ENCODE measurements at regions not wholly inside any gene's neighbourhood (a gene's known extent, or its start where the extent isn't known, plus 50 kb on each side); places are given as distances from the start of the nearest gene placed in this dataset.
A peak's percentile ranks its signal among the peaks of the same experiment; 100 is the strongest.
"Not testable (repeated sequence)": the region's sequence is repeated elsewhere in the genome, so short reads cannot be mapped to it uniquely, and the experiment has no call there.

DNA sequence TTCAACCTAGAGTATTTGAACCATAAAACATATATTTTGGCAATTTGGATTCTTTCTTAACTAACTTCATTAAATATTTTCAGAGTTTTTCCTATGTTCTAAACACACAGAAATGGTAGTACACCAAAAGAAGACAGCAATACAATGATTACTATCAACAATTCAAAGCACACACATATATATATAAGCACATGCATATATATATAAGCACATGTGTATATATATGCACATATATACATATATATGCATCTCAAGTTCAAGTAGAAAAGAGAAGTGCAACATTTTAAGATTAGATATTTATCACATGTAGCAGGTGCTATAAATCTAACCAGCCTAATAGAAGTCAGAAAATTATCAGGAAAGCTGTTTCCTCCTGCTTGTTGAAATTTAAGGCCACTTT is 320.9 kb upstream of the FSIP2 start:
- H3K36me3 Mint-ChIP-seq (ENCODE audit: low read depth): no peaks in the 10 kb centered on the region
- H3K9me3 Mint-ChIP-seq: peaks cover 4% of the 10 kb centered on the region
- H3K27me3 Mint-ChIP-seq (ENCODE audit: low read depth): no peaks in the 10 kb centered on the region
- H3K4me1 Mint-ChIP-seq (ENCODE audit: low read depth): no peaks in the 10 kb centered on the region
- no peak overlapping the region for H3K27ac Mint-ChIP-seq
- no peak overlapping the region for H3K4me3 Mint-ChIP-seq

DNA sequence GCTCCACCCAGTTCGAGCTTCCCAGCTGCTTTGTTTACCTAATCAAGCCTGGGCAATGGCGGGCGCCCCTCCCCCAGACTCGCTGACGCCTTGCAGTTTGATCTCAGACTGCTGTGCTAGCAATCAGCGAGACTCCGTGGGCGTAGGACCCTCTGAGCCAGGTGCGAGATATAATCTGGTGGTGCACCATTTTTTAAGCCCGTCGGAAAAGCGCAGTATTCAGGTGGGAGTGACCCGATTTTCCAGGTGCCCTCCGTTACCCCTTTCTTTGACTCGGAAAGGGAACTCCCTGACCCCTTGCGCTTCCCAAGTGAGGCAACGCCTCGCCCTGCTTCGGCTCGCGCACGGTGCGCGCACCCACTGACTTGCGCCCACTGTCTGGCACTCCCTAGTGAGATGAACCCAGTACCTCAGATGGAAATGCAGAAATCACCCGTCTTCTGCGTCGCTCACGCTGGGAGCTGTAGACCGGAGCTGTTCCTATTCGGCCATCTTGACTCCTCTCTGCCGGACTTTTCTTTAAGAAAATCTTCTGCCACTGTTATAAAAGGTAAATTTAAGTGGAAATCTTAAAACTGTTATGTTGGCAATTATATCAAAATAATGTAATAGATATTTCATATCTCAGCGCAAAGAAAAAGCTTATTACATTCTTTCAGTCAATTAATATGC is 313.5 kb upstream of the FSIP2 start:
- H3K27me3 Mint-ChIP-seq (ENCODE audit: low read depth); H3K36me3 Mint-ChIP-seq (ENCODE audit: low read depth); H3K27ac Mint-ChIP-seq; H3K9me3 Mint-ChIP-seq; H3K4me1 Mint-ChIP-seq (ENCODE audit: low read depth): not testable (repeated sequence)
- peak overlapping the region; percentile 34 for H3K4me3 Mint-ChIP-seq

DNA sequence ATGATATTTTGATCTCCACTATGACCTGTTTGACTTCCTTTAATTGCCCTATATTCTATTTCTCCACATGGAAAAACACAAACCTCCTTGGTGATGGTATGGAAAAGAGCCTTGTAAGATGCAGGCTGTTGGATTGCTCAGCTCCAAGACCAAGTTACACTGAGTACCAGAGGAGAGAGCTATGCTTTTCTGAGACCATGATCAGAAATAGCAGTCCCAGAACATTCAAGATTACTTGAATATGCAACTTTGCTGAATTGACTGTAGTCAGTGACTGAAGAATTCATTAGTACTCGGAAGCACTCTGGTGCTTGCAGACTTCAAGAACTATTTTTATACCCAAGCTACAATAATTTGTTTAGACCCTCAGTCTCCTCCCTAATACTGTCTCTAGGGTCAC is 310.6 kb upstream of the FSIP2 start:
- Mint-ChIP-seq H3K27me3 (ENCODE audit: low read depth) (no peaks in the 10 kb centered on the region), H3K4me1 (ENCODE audit: low read depth) (no peaks in the 10 kb centered on the region), H3K36me3 (ENCODE audit: low read depth) (no peaks in the 10 kb centered on the region), H3K9me3 (no peaks in the 10 kb centered on the region), H3K27ac (no peak overlapping the region), H3K4me3 (no peak overlapping the region)

DNA sequence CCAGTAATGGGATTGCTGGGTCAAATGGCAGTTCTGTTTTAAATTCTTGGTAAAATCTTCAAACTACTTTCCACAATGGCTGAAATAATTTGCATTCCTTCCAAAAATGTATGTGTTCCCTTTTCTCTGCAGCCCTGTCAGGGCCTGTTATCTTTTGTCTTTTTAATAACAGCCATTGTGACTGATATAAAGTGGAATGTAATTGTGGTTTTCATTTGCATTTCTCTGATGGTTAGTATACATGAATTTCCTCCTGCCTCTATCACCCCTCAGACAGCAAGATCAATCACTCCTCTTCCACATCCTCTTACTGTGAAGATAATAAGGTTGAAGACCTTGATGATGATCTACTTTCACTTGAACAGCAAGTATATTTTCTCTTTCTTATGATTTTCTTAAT is 304.8 kb upstream of the FSIP2 start:
- Mint-ChIP-seq H3K27ac (no peak overlapping the region), H3K27me3 (ENCODE audit: low read depth) (no peaks in the 10 kb centered on the region), H3K9me3 (peaks cover 4% of the 10 kb centered on the region), H3K4me3 (no peak overlapping the region), H3K36me3 (ENCODE audit: low read depth) (no peaks in the 10 kb centered on the region), H3K4me1 (ENCODE audit: low read depth) (no peaks in the 10 kb centered on the region)

DNA sequence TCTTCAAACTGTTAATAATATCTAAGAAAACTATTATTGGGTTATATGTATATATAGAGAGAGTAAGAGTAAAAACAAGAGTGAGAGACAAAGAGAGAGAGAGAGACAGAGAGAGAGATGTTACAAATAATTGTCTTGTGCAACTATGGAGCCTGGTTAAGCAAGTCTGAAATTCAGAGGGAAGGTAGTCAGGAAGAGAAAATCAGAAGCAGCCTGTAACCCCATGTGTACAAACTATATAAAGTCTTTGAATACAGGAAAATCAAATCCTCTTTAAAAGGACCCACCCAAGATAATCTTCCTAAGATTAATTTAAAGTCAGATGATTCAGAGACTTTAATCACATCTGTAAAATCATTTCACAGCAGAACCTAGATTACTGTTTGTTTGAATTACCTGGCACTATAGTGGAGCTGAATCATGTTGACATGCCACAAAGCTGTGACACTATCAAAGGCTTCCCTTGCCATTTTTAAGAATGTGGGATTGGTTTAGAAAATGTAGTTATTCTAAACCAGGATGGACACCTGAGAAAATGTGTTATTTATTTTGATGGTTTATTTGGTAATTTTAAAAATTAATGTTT is 301.7 kb upstream of the FSIP2 start:
- no peaks in the 10 kb centered on the region for H3K36me3 Mint-ChIP-seq (ENCODE audit: low read depth)
- H3K4me1 Mint-ChIP-seq (ENCODE audit: low read depth): no peaks in the 10 kb centered on the region
- H3K9me3 Mint-ChIP-seq: peaks cover 4% of the 10 kb centered on the region
- H3K4me3 Mint-ChIP-seq: no peak overlapping the region
- H3K27ac Mint-ChIP-seq: no peak overlapping the region
- no peaks in the 10 kb centered on the region for H3K27me3 Mint-ChIP-seq (ENCODE audit: low read depth)

DNA sequence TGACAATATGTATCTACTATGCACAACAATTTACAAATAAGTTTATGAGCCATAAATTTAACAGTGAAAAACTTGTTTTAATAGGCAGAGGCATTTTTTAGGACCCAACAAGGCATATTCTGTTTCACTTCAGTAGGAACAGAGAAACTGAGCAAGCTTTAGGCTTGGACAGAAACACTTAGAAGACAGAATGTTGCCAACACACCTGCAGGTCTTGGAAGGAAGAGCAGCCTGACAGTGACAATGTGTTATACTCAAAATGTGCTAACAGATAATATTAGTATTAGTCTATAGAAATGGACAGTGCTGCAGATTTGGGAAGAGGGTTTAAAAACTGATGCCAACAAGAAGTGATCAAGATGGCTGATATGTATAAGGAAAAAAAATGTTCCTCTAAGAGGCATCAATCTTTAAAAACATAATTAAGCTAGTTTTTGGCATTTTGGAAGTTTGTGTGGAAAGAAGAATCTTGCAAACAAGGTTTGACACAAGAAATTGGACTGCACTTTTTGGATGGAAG is 297.1 kb upstream of the FSIP2 start:
- H3K27ac Mint-ChIP-seq: no peak overlapping the region
- H3K4me3 Mint-ChIP-seq: no peak overlapping the region
- H3K27me3 Mint-ChIP-seq (ENCODE audit: low read depth): no peaks in the 10 kb centered on the region
- H3K9me3 Mint-ChIP-seq: no peaks in the 10 kb centered on the region
- H3K36me3 Mint-ChIP-seq (ENCODE audit: low read depth): no peaks in the 10 kb centered on the region
- no peaks in the 10 kb centered on the region for H3K4me1 Mint-ChIP-seq (ENCODE audit: low read depth)

DNA sequence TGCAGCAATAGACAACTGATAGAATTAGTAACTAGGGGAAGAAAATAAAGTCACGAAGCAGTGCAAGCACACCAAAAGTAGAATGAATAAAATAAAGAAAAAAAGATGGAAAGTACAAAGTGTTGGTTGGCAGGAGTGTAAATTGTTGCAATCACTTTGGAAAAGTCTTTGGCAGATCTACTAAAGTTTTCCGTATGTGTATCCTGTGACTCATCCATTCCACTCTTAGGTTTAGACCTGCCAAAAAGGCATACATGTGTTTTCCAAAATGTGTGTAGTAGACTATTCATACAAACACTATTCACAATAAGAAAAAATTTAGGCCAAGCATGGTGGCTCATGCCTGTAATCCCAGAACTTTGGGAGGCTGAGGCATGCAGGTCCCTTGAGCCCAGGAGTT is 282.1 kb upstream of the FSIP2 start:
- H3K4me1 Mint-ChIP-seq (ENCODE audit: low read depth): no peaks in the 10 kb centered on the region
- H3K4me3 Mint-ChIP-seq: no peak overlapping the region
- H3K36me3 Mint-ChIP-seq (ENCODE audit: low read depth): no peaks in the 10 kb centered on the region
- no peaks in the 10 kb centered on the region for H3K27me3 Mint-ChIP-seq (ENCODE audit: low read depth)
- H3K27ac Mint-ChIP-seq: no peak overlapping the region
- peaks cover 7% of the 10 kb centered on the region for H3K9me3 Mint-ChIP-seq

DNA sequence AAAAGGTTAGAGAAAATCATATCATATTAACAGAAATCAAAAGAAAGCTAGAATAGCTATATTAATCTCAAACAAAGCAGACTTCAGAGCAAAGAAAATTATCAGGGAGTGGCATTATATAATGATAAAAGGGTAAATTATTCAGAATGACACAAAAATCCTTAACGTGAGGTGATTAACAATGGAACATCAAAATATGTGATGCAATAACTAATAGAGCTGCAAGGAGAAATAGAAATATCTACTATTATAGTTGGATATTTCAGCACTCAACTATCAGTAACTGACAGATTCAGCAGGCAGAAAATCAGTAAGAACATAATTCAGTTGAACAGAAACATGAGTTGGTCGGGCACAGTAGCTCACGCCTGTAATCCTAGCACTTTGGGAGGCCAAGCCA is 275.1 kb upstream of the FSIP2 start:
- Mint-ChIP-seq H3K4me3 (no peak overlapping the region), H3K4me1 (ENCODE audit: low read depth) (no peaks in the 10 kb centered on the region)

DNA sequence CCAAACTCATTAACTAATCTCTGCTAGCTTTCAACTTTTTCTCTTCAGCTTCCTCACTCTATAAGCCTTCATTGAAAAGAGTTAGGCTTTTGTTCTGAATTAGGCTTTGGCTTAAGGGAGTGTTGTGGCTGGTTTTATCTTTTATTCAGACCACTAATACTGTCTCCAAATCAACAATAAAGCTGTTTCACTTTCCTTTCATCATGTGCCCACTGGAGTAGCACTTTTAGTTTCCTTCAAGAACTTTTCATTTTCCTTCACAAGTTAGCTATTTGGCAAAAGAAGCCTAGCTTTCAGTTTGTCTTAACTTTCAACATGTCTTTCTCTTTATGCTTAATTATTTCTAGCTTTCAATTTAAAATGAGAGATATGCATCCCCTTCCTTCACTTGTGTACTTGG is 271.7 kb upstream of the FSIP2 start:
- no peaks in the 10 kb centered on the region for H3K9me3 Mint-ChIP-seq
- H3K27ac Mint-ChIP-seq: no peak overlapping the region
- H3K36me3 Mint-ChIP-seq (ENCODE audit: low read depth): no peaks in the 10 kb centered on the region
- H3K4me3 Mint-ChIP-seq: no peak overlapping the region
- H3K27me3 Mint-ChIP-seq (ENCODE audit: low read depth): no peaks in the 10 kb centered on the region
- H3K4me1 Mint-ChIP-seq (ENCODE audit: low read depth): no peaks in the 10 kb centered on the region

More for the DNA sequence above, 275.1 kb upstream of the FSIP2 start:
- no peaks in the 10 kb centered on the region for H3K36me3 Mint-ChIP-seq (ENCODE audit: low read depth)
- H3K9me3 Mint-ChIP-seq: no peaks in the 10 kb centered on the region
- H3K27ac Mint-ChIP-seq: no peak overlapping the region
- no peaks in the 10 kb centered on the region for H3K27me3 Mint-ChIP-seq (ENCODE audit: low read depth)

DNA sequence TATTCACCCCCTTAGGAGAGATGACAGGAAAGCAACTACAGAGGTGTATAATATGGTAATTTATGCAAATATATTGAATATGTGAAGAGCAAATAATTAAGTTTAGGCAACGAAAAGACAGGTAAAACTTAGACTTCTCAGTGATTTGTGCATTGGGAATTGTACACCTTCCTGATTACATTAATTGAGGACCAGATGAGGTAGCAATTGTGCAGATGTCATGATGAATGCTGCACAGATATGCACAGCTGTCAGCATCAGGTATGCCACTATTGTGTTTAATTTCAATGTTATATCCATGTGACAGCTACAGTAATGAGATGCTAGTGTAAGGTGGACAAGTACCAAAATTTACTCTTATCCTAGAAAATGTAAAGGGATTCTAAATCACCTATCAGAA is 267.2 kb upstream of the FSIP2 start:
- no peak overlapping the region for H3K4me3 Mint-ChIP-seq
- H3K4me1 Mint-ChIP-seq (ENCODE audit: low read depth): no peaks in the 10 kb centered on the region
- H3K36me3 Mint-ChIP-seq (ENCODE audit: low read depth): no peaks in the 10 kb centered on the region
- no peaks in the 10 kb centered on the region for H3K9me3 Mint-ChIP-seq
- no peaks in the 10 kb centered on the region for H3K27me3 Mint-ChIP-seq (ENCODE audit: low read depth)
- no peak overlapping the region for H3K27ac Mint-ChIP-seq

DNA sequence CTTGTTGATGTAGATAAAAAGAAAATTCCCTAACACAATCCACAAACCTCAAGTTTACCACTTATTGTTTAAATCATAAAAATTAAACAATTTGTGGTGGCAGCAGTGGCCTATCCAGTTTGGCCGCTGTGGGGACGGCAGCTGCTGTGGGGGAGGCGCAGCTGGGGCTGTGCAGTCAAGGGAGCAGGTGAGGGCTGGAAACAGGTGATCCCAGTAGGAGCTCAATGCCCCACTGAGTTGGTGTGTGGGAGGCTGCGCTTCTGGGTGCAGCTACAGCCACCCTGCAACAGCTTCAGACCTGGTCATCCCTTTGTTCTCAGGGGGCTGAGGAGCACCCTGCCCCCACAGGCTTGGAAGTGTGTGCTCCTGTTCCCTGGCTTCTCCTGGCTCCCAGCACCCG is 266.0 kb upstream of the FSIP2 start:
- Mint-ChIP-seq H3K27ac (no peak overlapping the region), H3K4me1 (ENCODE audit: low read depth) (no peaks in the 10 kb centered on the region)

DNA sequence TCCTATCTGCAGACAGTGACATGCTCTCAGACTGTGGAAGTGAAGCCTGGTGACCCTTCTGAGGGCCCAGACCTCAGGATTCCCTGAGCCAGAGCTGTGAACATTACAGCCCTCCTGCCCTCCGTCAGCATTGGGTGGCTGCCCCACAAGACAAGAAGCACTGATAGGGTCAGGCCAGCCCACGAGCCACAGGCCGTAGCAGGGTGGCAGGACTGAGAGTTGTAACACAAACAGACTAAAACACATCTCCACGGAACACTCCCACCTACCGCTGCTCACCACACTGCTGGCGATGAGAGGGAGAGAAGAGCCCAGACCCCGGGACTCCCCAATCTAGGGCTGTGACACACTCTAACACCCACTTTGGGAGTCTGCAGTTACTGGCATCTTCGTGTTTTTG is 264.8 kb upstream of the FSIP2 start:
- H3K4me1 Mint-ChIP-seq (ENCODE audit: low read depth): no peaks in the 10 kb centered on the region
- no peak overlapping the region for H3K27ac Mint-ChIP-seq
- H3K4me3 Mint-ChIP-seq: no peak overlapping the region
- H3K27me3 Mint-ChIP-seq (ENCODE audit: low read depth): no peaks in the 10 kb centered on the region
- H3K9me3 Mint-ChIP-seq: no peaks in the 10 kb centered on the region
- no peaks in the 10 kb centered on the region for H3K36me3 Mint-ChIP-seq (ENCODE audit: low read depth)

More for the DNA sequence above, 266.0 kb upstream of the FSIP2 start:
- no peak overlapping the region for H3K4me3 Mint-ChIP-seq
- H3K9me3 Mint-ChIP-seq: no peaks in the 10 kb centered on the region
- no peaks in the 10 kb centered on the region for H3K27me3 Mint-ChIP-seq (ENCODE audit: low read depth)
- H3K36me3 Mint-ChIP-seq (ENCODE audit: low read depth): no peaks in the 10 kb centered on the region

DNA sequence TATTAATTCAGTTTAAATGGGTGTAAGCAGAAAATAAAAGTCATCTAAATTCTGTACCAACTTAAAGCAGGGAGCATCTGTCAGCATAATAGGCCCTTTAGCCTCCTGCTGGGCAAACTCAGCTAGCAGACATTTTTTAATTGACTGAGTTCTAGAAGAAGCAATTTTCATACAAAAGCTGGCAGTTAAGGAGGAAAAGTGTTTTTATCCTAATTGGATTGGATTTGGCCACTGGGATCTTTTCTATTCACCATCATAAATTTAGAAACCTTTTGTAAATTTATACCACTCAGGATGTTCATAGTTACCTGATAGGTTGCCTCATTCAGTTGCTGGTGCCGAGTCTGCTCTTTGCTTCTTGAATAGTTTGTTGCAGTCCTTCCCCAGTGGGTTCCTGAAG is 262.7 kb upstream of the FSIP2 start:
- H3K4me1 Mint-ChIP-seq (ENCODE audit: low read depth): no peaks in the 10 kb centered on the region
- H3K27me3 Mint-ChIP-seq (ENCODE audit: low read depth): no peaks in the 10 kb centered on the region
- no peaks in the 10 kb centered on the region for H3K36me3 Mint-ChIP-seq (ENCODE audit: low read depth)
- H3K9me3 Mint-ChIP-seq: no peaks in the 10 kb centered on the region
- H3K4me3 Mint-ChIP-seq: no peak overlapping the region
- H3K27ac Mint-ChIP-seq: no peak overlapping the region

DNA sequence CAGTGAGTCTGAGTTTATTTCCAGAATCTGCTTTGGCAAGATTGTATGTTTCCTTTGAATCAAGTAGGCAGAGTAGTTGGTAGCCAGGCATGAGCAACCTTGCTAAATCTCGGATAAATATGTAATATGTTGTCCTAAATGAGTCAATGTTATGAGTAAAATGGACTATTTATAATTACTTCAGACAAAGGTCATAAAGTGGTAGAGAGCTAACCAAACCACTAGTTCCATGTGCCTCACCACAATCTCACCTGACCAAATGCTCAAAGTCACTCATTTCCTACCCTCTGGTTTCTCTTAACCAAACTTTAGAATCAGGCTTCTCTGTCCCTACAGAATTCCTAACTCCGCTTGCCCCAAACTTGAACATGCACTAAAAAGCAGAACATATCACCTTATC is 261.2 kb upstream of the FSIP2 start:
- no peak overlapping the region for H3K27ac Mint-ChIP-seq
- no peak overlapping the region for H3K4me3 Mint-ChIP-seq
- no peaks in the 10 kb centered on the region for H3K4me1 Mint-ChIP-seq (ENCODE audit: low read depth)

DNA sequence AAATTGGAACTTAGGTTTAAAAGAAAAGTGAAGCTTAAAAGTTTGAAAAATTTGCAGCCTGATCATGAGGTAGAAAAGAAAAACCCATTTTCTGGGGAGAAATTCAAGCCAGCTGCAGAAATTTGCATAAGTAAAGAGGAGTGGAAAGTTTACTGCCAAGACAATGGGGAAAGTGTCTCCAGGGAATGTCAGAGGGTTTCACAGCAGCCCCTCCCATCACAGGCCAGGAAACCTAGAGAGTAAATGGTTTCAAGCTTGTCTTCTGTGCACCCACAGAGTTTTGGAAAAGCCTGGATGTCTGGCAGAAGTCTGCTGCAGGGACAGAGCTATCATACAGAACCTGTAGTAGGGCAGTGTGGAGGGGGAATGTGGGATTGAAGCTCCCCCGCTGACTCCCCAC is 254.0 kb upstream of the FSIP2 start:
- H3K27ac Mint-ChIP-seq: no peak overlapping the region
- H3K9me3 Mint-ChIP-seq: no peaks in the 10 kb centered on the region
- H3K4me3 Mint-ChIP-seq: no peak overlapping the region
- no peaks in the 10 kb centered on the region for H3K4me1 Mint-ChIP-seq (ENCODE audit: low read depth)
- no peaks in the 10 kb centered on the region for H3K27me3 Mint-ChIP-seq (ENCODE audit: low read depth)
- no peaks in the 10 kb centered on the region for H3K36me3 Mint-ChIP-seq (ENCODE audit: low read depth)

More for the DNA sequence above, 261.2 kb upstream of the FSIP2 start:
- Mint-ChIP-seq H3K9me3 (no peaks in the 10 kb centered on the region), H3K27me3 (ENCODE audit: low read depth) (no peaks in the 10 kb centered on the region), H3K36me3 (ENCODE audit: low read depth) (no peaks in the 10 kb centered on the region)
